Activated CD8-positive, alpha-beta memory T cell treated with anti-CD3 and anti-CD28 coated beads for 1 hour (primary cell): ENCODE measurements at regions not wholly inside any gene's neighbourhood (a gene's known extent, or its start where the extent isn't known, plus 50 kb on each side); places are given as distances from the start of the nearest gene placed in this dataset.
"Not testable (repeated sequence)": the region's sequence is repeated elsewhere in the genome, so short reads cannot be mapped to it uniquely, and the experiment has no call there.

Experiments used
- DNase-seq, 2 donors: peaks; one replicate each; pipeline ENCODE4 v3.0.0-alpha.2; 2020; ENCODE audit warnings: low read depth in 1 of 2; ENCODE audit errors: extremely low read depth in 1 of 2

GRCh38 chr2:7696556-7696955 lies 779.3 kb downstream of the RNF144A start:
- not testable (repeated sequence) for DNase-seq

GRCh38 chr2:7697052-7697451 lies 779.8 kb downstream of the RNF144A start:
- no peak for DNase-seq

GRCh38 chr2:7701791-7702190 lies 784.6 kb downstream of the RNF144A start:
- no peak for DNase-seq

GRCh38 chr2:7703048-7703447 lies 785.8 kb downstream of the RNF144A start:
- no peak for DNase-seq

- DNase-seq: no peak
Observed at GRCh38 chr2:7703543-7704144, 786.4 kb downstream of the RNF144A start.

GRCh38 chr2:7704296-7704865 lies 787.2 kb downstream of the RNF144A start:
- no peak for DNase-seq

GRCh38 chr2:7706791-7707190 lies 789.6 kb downstream of the RNF144A start:
- no peak for DNase-seq

GRCh38 chr2:7707723-7708122 lies 790.5 kb downstream of the RNF144A start:
- DNase-seq: no peak

- no peak for DNase-seq
Observed at GRCh38 chr2:7709907-7710306, 792.7 kb downstream of the RNF144A start.

GRCh38 chr2:7711167-7711566 lies 794.0 kb downstream of the RNF144A start:
- no peak for DNase-seq

GRCh38 chr2:7719876-7720275 lies 802.7 kb downstream of the RNF144A start:
- no peak for DNase-seq

- no peak for DNase-seq
Observed at GRCh38 chr2:7721413-7721995, 804.3 kb downstream of the RNF144A start.

GRCh38 chr2:7722212-7722910 lies 805.1 kb downstream of the RNF144A start:
- no peak for DNase-seq

GRCh38 chr2:7724336-7724735 lies 807.1 kb downstream of the RNF144A start:
- DNase-seq: no peak

- DNase-seq: no peak
Observed at GRCh38 chr2:7725171-7725849, 808.1 kb downstream of the RNF144A start.

GRCh38 chr2:7725850-7726242 lies 808.6 kb downstream of the RNF144A start:
- DNase-seq: no peak

- DNase-seq: no peak
Observed at GRCh38 chr2:7726989-7727388, 809.8 kb downstream of the RNF144A start.

- no peak for DNase-seq
Observed at GRCh38 chr2:7728388-7728787, 811.2 kb downstream of the RNF144A start.

GRCh38 chr2:7730449-7730848 lies 813.2 kb downstream of the RNF144A start:
- DNase-seq: no peak

GRCh38 chr2:7730990-7731389 lies 813.8 kb downstream of the RNF144A start:
- no peak for DNase-seq

- no peak for DNase-seq
Observed at GRCh38 chr2:7732497-7732896, 815.3 kb downstream of the RNF144A start.
